Activated T-cell treated with anti-CD3 and anti-CD28 coated beads for 1 hour (primary cell): ENCODE measurements at regions not wholly inside any gene's neighbourhood (a gene's known extent, or its start where the extent isn't known, plus 50 kb on each side); places are given as distances from the start of the nearest gene placed in this dataset.
A peak's percentile ranks its signal among the peaks of the same experiment; 100 is the strongest.

ENCODE experiments used
- DNase-seq: peaks from one replicate; pipeline ENCODE4 v3.0.0-alpha.2; 2020; ENCODE audit warnings: low read depth

DNA sequence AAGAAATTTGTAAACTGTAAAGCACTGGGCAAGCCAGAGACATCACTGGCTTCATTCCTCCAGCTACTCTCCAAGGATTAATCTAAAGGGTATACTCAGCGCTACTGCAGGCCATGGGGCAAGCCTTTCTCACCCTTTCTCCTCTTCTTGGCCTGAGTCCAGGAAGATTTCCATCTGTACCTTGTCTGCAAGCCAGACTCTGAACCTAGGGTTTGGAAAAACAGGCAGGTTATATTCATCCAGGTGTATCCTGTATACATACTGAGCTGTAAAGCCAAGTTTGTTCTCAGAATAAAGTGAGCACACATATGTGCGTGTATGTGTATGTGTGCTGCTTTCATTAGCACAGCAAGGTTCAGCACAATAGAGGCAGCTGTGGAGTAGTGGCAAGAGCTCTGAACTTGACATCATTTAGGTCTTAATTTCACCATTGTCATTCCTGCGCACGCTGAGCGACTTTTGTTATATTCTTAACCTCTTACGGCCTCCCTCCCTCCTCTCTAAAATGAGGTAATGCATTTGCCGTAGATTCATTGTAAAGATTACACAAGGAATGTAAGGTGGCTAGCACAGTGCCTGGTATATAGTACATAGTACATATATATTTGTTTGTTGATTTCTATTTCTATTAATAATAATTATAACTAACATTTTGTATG, 128.1 kb upstream of the JUN start:
- DNase-seq = no peak

- no peak for DNase-seq
These were observed 131.1 kb upstream of the JUN start for GRCh38 chr1:58914925-58915324.

- no peak for DNase-seq
These were observed 133.6 kb upstream of the JUN start for GRCh38 chr1:58917436-58917835.

- no peak for DNase-seq
These were observed 135.5 kb upstream of the JUN start for GRCh38 chr1:58919226-58919958.

DNA sequence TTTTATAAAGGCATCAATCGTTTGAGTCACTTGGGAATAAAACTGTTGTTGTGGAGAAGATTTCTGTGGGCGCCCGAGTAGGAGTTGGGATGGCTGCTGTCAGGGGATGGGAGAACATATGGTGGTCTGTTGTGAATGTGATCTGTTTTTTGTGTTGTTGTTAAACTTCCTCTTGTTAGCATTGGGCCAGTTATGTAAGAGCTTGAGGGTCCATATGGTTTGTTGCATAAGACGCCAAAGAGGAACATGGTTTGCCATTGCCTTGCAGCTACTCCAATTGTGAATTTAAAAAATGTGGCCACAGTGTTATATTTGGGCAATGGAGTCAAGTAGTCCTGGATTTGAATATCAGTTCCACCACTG, 136.1 kb upstream of the JUN start:
- no peak for DNase-seq

DNA sequence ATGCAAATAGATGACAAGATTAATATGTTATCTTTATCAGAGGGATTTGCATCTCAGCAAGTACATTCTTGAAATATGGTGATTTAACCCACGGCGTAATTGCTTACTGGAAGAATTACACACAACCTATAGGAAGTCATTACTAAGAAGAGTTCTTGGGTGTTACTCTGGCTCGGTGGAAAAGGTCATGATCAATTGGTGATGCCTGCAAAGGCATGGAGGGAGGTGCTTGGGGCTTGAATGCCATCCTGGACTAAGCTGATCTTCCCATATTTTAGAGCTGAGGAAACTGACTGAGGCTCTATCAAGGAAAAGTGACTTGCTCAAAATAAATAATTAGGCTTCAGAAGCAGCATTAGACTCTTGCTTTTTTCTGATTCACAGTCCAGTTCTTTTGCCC, 137.5 kb upstream of the JUN start:
- no peak for DNase-seq

- DNase-seq = no peak
These were observed 137.9 kb upstream of the JUN start for GRCh38 chr1:58921751-58922150.

DNA sequence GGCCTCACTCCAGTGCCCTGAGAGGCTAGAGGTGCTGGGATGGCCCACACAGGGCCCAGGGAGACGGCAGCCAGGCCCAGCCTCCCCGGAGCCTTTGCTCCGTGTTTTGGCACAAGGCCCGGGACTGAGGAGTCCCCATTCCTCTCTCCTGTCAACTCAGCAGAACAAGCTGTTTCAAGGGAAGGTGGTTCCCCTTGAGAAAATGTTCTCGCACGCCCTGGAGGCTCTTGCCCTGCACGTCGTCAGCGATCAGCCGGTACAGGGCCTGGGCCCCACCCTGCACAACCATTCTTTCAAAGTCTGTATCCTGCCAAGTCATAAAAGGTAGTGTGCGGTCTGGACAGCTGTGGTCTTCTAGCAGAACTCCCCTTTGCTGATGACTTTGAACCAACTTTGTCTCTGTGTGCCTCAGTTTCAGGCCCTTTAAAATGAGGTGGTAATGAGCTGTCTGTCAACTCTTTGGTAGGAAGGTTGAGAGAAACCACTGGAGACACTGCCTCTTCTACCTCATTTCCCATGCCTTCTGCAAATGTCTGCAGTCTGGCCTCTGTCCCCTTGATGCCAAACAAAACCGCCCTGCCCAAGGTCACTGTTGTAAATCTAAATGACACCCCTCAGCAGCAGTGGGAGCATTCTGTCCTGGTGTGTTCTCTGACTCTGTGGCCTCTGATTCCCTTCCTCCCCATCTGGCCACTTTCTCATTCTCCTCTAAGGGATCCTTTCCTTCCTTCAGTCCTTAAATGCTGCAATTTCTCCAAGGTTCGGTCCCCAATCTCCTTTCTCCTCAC, 138.6 kb upstream of the JUN start:
- DNase-seq = no peak

GRCh38 chr1:58923090-58923470, 139.2 kb upstream of the JUN start:
- no peak for DNase-seq

DNA sequence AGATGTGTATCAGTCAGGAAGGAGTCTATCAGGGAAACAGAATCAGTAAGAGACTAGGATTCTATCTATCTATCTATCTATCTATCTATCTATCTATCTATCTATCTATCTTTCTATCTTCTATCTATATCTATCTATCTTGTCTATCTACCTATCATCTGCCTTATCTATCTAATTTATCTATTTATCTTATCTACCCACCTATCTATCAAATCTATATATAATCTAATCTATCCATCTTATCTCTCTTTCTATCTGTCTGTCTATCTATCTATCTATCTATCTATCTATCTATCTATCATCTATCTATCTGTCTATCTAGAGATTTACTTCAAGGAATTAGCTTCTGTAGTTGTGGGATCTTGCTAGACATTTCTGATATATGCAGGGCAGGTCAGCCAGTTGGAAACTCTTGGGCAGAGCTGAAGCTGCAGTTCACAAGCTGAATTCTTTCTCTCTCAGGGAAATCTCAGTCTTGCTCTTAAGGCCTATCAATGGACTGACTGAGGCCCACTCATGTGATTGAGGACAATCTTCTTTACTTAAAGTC, 140.2 kb upstream of the JUN start:
- no peak for DNase-seq

GRCh38 chr1:58924821-58925220, 141.0 kb upstream of the JUN start:
- DNase-seq = no peak

- DNase-seq = no peak
These were observed 141.4 kb upstream of the JUN start for GRCh38 chr1:58925247-58925646.

DNA sequence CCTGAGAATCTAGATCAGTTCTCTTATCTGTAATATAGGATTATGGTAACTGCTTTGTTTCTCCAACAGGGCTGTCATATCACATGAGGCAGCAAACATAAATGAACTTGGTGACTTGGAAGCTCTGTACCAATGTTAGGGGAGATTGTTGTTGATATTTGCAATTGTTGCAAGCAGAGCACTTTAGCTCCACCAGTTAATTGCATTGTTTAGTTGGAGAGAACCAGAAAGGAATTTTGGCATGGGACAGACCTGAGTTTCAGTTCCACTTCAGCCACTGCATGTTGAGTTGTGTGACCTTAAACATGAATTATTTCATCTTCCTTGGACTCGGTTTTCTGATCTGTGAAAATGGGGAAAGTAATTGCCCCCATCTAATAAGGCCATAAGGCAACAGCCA, 142.3 kb upstream of the JUN start:
- no peak for DNase-seq

GRCh38 chr1:58927041-58927721, 143.3 kb upstream of the JUN start:
- no peak for DNase-seq

DNA sequence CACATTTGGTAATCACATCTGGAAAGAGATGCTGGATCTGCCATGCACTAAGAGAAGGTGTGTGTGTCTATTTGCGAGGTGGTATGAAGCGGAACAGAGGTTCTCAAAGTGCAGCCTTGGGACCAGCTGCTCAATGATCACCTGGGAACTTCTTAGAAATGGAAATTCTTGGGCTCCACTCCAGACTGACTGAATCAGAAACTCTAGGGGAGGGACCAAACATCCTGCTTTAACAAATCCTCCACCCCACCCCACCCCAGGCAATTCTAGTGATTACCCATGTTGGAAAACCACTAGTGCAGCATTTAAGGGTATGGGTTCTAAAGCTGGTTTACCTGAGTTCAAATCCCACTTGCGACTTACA, 143.9 kb upstream of the JUN start:
- DNase-seq = no peak

DNA sequence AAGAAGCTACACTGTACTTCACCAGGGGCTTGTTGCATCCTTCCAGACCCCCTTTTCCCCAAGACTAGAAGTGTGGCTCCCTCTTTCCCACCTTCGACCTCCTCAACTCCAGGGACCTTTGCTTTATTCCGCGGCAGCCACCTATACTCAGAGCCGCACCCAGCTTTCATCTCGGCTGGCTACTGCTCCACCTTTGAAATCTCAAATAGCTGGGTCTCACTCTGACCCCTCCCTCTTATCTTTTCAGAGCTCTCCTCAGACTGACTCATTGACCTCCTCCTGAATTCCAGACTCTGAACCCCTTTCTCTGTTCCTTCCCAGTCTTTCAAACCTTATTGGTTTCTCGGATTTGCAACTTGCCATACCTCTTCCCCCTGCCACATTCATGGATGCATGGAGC, 144.7 kb upstream of the JUN start:
- no peak for DNase-seq

DNA sequence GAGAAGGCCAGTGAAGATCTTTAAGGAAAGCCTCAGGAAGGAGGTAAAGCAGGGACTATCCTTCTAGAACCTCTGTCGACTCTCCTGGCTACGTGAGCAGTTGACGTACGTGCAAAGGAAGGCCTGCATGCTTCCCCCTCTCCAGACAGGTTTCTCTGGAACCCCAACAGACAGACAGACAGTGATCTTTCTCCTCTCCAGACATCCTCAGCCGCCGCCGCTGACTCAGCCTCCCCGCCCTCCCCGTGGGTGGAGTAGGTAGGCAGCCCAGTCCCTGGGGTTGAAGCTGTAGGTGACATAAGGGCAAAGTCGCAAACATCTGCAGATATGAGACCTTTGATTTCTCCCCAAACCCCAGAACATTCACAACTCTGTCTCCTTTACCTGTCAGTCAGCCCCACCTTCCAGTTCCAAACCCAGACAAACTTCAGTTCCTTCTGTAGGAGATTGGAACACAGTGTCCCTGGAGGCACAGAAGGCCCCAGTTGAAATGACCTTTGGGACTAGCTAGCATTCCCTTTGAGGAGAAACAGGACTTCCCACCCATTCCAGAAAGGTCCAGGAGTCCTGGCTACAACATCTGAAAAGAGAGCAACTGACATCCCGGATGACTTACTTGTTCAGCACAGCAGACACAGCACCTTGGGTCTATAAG, 146.0 kb upstream of the JUN start:
- peak; percentile 33 for DNase-seq

GRCh38 chr1:58931024-58931423, 147.2 kb upstream of the JUN start:
- no peak for DNase-seq

GRCh38 chr1:58931756-58932155, 147.9 kb upstream of the JUN start:
- DNase-seq = no peak

- no peak for DNase-seq
These were observed 149.2 kb upstream of the JUN start for GRCh38 chr1:58932859-58933598.

DNA sequence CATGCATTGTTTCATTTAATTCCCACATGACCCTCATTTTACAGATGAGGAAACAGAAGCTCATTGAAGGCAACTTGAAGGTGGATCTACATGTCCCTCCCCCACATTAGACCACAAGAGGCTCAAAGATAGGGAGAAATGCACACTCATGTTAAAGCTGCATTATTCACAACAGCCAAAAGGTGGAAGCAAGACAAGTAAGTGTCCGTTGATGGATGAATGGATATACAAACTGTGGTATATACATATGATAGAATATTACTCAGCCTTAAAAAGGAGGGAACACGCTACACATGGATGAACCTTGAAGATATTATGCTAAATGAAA, 149.7 kb upstream of the JUN start:
- no peak for DNase-seq
